ENCODE measurements at regions not wholly inside any gene's neighbourhood (a gene's known extent, or its start where the extent isn't known, plus 50 kb on each side); places are given as distances from the start of the nearest gene placed in this dataset.

DNA sequence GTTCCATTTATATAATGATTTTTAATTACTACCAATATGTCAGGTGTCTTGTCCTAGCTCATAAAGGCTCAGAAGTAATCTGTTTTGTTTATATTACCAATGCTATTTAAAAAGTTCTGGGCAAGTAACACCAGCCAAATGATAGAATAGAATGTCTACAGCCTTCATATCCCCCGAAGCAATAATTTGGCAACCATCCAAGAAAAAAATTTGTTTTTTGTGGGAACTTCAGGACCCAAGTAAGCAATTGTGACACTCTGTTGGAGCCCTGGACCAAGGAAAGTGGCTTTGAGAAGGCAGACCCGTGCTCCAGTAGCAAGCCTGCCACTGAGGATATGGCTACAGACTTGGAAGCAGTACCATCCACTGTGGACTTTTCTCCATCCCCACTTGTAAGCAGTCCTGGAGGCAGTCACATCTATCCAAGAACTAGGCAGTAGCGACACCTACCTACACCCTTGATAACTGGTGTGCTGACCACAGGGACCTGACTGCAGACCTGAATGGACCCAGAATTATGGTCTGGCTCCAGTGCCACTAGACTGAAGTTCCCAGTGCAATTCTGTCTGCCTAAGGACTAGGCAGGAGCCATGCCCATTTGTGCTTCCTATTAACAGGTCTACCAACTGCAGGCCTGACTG lies 870.7 kb upstream of the ADGRL2 start:
- TF ChIP-seq, protein P1, sequence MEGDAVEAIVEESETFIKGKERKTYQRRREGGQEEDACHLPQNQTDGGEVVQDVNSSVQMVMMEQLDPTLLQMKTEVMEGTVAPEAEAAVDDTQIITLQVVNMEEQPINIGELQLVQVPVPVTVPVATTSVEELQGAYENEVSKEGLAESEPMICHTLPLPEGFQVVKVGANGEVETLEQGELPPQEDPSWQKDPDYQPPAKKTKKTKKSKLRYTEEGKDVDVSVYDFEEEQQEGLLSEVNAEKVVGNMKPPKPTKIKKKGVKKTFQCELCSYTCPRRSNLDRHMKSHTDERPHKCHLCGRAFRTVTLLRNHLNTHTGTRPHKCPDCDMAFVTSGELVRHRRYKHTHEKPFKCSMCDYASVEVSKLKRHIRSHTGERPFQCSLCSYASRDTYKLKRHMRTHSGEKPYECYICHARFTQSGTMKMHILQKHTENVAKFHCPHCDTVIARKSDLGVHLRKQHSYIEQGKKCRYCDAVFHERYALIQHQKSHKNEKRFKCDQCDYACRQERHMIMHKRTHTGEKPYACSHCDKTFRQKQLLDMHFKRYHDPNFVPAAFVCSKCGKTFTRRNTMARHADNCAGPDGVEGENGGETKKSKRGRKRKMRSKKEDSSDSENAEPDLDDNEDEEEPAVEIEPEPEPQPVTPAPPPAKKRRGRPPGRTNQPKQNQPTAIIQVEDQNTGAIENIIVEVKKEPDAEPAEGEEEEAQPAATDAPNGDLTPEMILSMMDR (conservative IDR thresholded peaks at IDR 0.05; ENCODE audit: low read depth, low read length) = no peak
- TF ChIP-seq EZH2 (IDR thresholded peaks at IDR 0.05; ENCODE audit: borderline replicate concordance, low read depth, low read length, poor library complexity, severe bottlenecking) = no peak

Data from A673 (cell line).